Choroid plexus epithelial cell (primary cell): ENCODE measurements at regions not wholly inside any gene's neighbourhood (a gene's known extent, or its start where the extent isn't known, plus 50 kb on each side); places are given as distances from the start of the nearest gene placed in this dataset.
A peak's percentile ranks its signal among the peaks of the same experiment; 100 is the strongest.

Source experiments
- DNase-seq: peaks from one replicate; pipeline ENCODE4 v3.0.0-alpha.2; 2010; ENCODE audit warnings: low read depth
- H3K4me3 ChIP-seq: 2 replicates; pipeline ENCODE4 v1.5.1; 2011; ENCODE audit warnings: low read depth, mild to moderate bottlenecking, control low read depth, low read length, moderate library complexity
- TF ChIP-seq, protein P1 (sequence below): conservative IDR thresholded peaks from 2 replicates; pipeline ENCODE4 v1.5.1; 2011; ENCODE audit warnings: low read depth, mild to moderate bottlenecking, control low read depth, inconsistent platforms, low read length, moderate library complexity

GRCh38 chr12:115030017-115030416 is 346.0 kb upstream of the TBX3 start:
- DNase-seq, result no peak
- no peak overlapping the region for H3K4me3 ChIP-seq
- TF ChIP-seq, protein P1, sequence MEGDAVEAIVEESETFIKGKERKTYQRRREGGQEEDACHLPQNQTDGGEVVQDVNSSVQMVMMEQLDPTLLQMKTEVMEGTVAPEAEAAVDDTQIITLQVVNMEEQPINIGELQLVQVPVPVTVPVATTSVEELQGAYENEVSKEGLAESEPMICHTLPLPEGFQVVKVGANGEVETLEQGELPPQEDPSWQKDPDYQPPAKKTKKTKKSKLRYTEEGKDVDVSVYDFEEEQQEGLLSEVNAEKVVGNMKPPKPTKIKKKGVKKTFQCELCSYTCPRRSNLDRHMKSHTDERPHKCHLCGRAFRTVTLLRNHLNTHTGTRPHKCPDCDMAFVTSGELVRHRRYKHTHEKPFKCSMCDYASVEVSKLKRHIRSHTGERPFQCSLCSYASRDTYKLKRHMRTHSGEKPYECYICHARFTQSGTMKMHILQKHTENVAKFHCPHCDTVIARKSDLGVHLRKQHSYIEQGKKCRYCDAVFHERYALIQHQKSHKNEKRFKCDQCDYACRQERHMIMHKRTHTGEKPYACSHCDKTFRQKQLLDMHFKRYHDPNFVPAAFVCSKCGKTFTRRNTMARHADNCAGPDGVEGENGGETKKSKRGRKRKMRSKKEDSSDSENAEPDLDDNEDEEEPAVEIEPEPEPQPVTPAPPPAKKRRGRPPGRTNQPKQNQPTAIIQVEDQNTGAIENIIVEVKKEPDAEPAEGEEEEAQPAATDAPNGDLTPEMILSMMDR, result no peak

GRCh38 chr12:115024531-115024930 is 340.6 kb upstream of the TBX3 start:
- TF ChIP-seq, protein P1, result no peak
- H3K4me3 ChIP-seq, result no peak overlapping the region
- DNase-seq, result no peak

DNA sequence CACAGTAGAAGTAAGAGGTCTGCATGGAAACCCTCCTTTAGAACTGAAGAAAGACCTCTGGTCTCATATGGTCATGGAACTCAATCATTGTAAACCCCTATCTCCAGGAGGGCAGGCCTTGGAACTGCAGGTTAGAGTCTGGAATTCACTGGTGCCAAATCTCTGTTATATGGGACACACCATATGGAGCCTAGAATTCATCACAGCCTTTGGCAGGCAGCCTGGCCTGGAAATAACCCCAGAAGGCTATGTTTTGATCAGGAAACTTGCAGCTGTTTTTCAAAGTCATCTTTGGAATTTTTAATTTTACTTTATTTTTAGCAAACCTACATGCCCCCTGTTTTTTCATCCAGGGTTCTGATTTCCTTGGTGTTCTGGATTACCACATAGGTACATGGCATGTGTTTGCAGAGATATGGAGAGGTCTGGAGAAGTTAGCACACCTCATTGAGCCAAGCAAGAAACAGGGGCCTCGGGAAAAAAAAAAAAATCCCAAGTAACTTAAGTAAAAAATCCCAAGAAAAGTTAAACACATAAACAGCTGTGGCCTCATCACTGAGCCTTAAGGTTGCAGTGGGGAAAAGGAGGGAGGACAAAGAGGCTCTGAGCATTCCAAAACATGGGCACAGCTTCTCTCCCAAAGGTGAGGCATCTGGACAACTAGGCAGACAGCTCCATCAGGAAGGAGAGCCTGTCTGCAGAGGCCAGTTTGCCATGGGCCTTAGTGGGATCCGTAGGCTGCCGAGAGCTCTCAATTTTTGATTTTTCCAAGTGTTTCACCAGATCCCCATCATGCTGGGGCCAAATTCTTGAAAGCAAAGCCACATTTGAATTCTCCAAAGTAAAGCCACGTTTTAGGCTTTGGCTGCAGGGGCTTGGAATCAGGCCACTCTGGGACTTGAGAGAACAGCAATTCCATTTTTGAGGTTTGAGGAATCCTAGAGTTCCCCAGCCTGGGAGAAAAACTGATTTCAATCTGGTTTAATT is 339.6 kb upstream of the TBX3 start:
- TF ChIP-seq, protein P1, result no peak
- DNase-seq, result peak; percentile 61
- no peak overlapping the region for H3K4me3 ChIP-seq

- H3K4me3 ChIP-seq, result no peak overlapping the region
- no peak for DNase-seq
- TF ChIP-seq, protein P1, result no peak
Observed at GRCh38 chr12:115020091-115020490, 336.1 kb upstream of the TBX3 start.

GRCh38 chr12:115017346-115017745 is 333.4 kb upstream of the TBX3 start:
- DNase-seq, result no peak
- TF ChIP-seq, protein P1, result no peak
- H3K4me3 ChIP-seq, result no peak overlapping the region

DNA sequence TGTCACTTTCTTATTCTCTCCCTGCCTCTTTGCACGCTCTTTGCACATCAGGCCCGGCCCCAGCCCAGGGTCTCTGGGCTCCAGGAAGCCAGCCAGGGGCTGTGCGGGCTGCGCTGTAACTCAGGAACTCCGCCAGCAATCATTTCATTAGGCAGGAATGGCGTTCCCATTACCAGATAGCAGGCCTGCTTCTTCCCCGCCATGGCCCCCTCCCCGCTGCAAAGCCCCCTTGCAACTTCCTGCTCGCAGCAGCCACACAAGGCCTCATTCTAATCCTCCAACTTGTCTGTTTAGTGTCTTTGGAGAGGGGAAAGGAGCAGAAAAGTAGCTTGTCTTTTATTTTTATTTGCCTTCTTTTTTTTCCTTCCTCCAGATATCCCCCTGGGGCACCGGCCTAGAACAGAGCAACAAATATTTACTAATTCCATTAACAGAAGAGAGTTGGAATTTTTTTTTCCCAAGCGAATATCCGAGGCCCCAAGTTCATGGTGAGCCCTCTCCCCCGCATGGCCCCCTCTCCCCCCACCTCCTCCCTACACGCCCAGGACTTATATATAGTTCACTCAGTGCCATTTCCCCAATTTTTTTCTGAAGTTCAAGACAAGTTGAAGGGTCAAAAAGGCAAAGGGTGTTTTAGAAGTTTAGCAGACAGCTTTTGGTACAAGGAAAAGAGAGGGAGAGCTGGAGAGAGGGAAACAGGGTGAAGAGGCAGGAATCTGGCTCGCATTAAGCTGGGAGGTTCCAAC is 329.4 kb upstream of the TBX3 start:
- TF ChIP-seq, protein P1, result no peak
- DNase-seq, result no peak
- H3K4me3 ChIP-seq, result no peak overlapping the region

- TF ChIP-seq, protein P1, result no peak
- no peak for DNase-seq
- H3K4me3 ChIP-seq, result no peak overlapping the region
Observed at GRCh38 chr12:115012861-115013235, 328.9 kb upstream of the TBX3 start.
